Activated B cell treated with CpG ODN at 0.5 μM for 24 hours (primary cell): ENCODE measurements at regions not wholly inside any gene's neighbourhood (a gene's known extent, or its start where the extent isn't known, plus 50 kb on each side); places are given as distances from the start of the nearest gene placed in this dataset.

Experiments
- ATAC-seq: fragments of 200-7000 bp; cut with Tn5 transposase; one replicate; pipeline ENCODE4 v1.10.0; 2021; ENCODE audit warnings: low read depth, mild to moderate bottlenecking, moderate library complexity
- CTCF ChIA-PET: fragments of 350-600 bp; sonication (Branson Sonifier 250); formaldehyde crosslinking; loops from one replicate; lab custom pipeline; 2021; ENCODE audit warnings: antibody characterized with exemption; lab: Charles Lee
- POLR2A ChIA-PET: fragments of 350-600 bp; sonication (Branson Sonifier 250); formaldehyde crosslinking; loops from one replicate; lab custom pipeline; 2021; ENCODE audit warnings: antibody characterized with exemption; lab: Charles Lee
- DNase-seq: peaks from one replicate; pipeline ENCODE4 v3.0.0; 2022
- H3K27ac Mint-ChIP-seq: one replicate; pipeline ENCODE4 v1.8.0; 2020; ENCODE audit warnings: mixed read lengths
- H3K27me3 Mint-ChIP-seq: one replicate; pipeline ENCODE4 v1.8.0; 2021; ENCODE audit warnings: mixed read lengths
- H3K36me3 Mint-ChIP-seq: one replicate; pipeline ENCODE4 v1.8.0; 2021; ENCODE audit warnings: low read depth, mixed read lengths
- H3K4me1 Mint-ChIP-seq: one replicate; pipeline ENCODE4 v1.8.0; 2021; ENCODE audit warnings: mixed read lengths
- H3K4me3 Mint-ChIP-seq: one replicate; pipeline ENCODE4 v1.8.0; 2020; ENCODE audit warnings: mild to moderate bottlenecking, mixed read lengths
- H3K9me3 Mint-ChIP-seq: one replicate; pipeline ENCODE4 v1.8.0; 2020; ENCODE audit warnings: mixed read lengths
- CTCF ChIP-seq: fragments of 200-600 bp; IDR thresholded peaks from one replicate; pipeline ENCODE4 v1.8.0; 2022; ENCODE audit warnings: antibody characterized with exemption, mild to moderate bottlenecking
- intact Hi-C: fragments of 100-400 bp; cut with micrococcal nuclease; formaldehyde crosslinking; loops from one replicate; pipeline ENCODE4 v1.15.1; 2024

GRCh38 chr11:98565311-98565710 lies 455.4 kb upstream of the CNTN5 start:
- no peak overlapping the region for H3K4me3 Mint-ChIP-seq
- no peak for TF ChIP-seq CTCF
- H3K27ac Mint-ChIP-seq = no peak overlapping the region
- POLR2A ChIA-PET = no interaction called here
- no peaks in the 10 kb centered on the region for H3K36me3 Mint-ChIP-seq
- no peaks in the 10 kb centered on the region for H3K4me1 Mint-ChIP-seq
- ATAC-seq (no peak), DNase-seq (no peak)
- H3K27me3 Mint-ChIP-seq = no peaks in the 10 kb centered on the region
- intact Hi-C loops = no loop called here
- CTCF ChIA-PET = no interaction called here
- peaks cover 2% of the 10 kb centered on the region for H3K9me3 Mint-ChIP-seq

- Mint-ChIP-seq H3K27me3 (no peaks in the 10 kb centered on the region), H3K9me3 (no peaks in the 10 kb centered on the region), H3K4me3 (no peak overlapping the region), H3K4me1 (no peaks in the 10 kb centered on the region), H3K27ac (no peak overlapping the region), H3K36me3 (no peaks in the 10 kb centered on the region)
- TF ChIP-seq CTCF = no peak
- ChIA-PET CTCF (no interaction called here), POLR2A (no interaction called here)
- no peak for ATAC-seq
- no peak for DNase-seq
- intact Hi-C loops = no loop called here
Observed at GRCh38 chr11:98566978-98567377, 453.8 kb upstream of the CNTN5 start.

GRCh38 chr11:98568013-98568412 lies 452.7 kb upstream of the CNTN5 start:
- CTCF ChIA-PET = no interaction called here

GRCh38 chr11:98572941-98573340 lies 447.8 kb upstream of the CNTN5 start:
- Mint-ChIP-seq H3K4me3 (no peak overlapping the region), H3K36me3 (no peaks in the 10 kb centered on the region), H3K4me1 (no peaks in the 10 kb centered on the region), H3K9me3 (peaks cover 3% of the 10 kb centered on the region), H3K27me3 (no peaks in the 10 kb centered on the region), H3K27ac (no peak overlapping the region)
- POLR2A ChIA-PET = no interaction called here
- TF ChIP-seq CTCF = no peak
- intact Hi-C loops = no loop called here
- DNase-seq (no peak), ATAC-seq (no peak)
- CTCF ChIA-PET = no interaction called here

More at GRCh38 chr11:98568013-98568412, 452.7 kb upstream of the CNTN5 start:
- H3K36me3 Mint-ChIP-seq = no peaks in the 10 kb centered on the region
- intact Hi-C loops = no loop called here
- DNase-seq = no peak
- H3K27me3 Mint-ChIP-seq = no peaks in the 10 kb centered on the region
- POLR2A ChIA-PET = no interaction called here
- no peaks in the 10 kb centered on the region for H3K4me1 Mint-ChIP-seq
- ATAC-seq = no peak
- H3K27ac Mint-ChIP-seq = no peak overlapping the region
- TF ChIP-seq CTCF = no peak
- H3K9me3 Mint-ChIP-seq = peaks cover 2% of the 10 kb centered on the region
- H3K4me3 Mint-ChIP-seq = no peak overlapping the region

GRCh38 chr11:98587884-98588283 lies 432.9 kb upstream of the CNTN5 start:
- ATAC-seq (no peak), DNase-seq (no peak)
- CTCF ChIA-PET = no interaction called here
- Mint-ChIP-seq H3K4me3 (no peak overlapping the region), H3K36me3 (no peaks in the 10 kb centered on the region), H3K9me3 (peaks cover 4% of the 10 kb centered on the region), H3K4me1 (no peaks in the 10 kb centered on the region), H3K27ac (no peak overlapping the region), H3K27me3 (no peaks in the 10 kb centered on the region)
- no peak for TF ChIP-seq CTCF
- intact Hi-C loops = no loop called here
- POLR2A ChIA-PET = no interaction called here
